CD4-positive, alpha-beta T cell treated with Interleukin-15 for 4 hours (primary cell): ENCODE measurements at regions not wholly inside any gene's neighbourhood (a gene's known extent, or its start where the extent isn't known, plus 50 kb on each side); places are given as distances from the start of the nearest gene placed in this dataset.

Experiments used
- DNase-seq: peaks from one replicate; pipeline ENCODE4 v3.0.0-alpha.2; 2020; ENCODE audit warnings: low spot score

DNA sequence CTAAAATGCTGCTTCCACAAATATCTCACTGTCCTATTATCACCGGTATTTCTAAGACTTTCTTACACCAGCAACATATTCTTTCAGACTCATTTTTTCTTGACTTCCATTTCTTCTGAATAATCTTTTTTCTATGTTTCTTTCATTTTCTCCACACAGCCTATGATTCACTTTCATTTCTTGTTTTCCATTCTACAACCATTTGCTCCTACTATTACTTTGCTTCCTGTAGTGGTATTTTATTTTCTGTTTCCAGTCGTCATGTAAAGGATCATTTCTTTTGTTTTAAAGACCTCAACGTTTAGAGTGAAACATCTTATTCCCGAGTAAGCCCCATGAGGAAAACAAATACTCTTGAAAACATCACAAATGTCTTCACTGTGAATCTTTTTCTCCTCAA lies 182.2 kb upstream of the MDGA2 start:
- DNase-seq: no peak

DNA sequence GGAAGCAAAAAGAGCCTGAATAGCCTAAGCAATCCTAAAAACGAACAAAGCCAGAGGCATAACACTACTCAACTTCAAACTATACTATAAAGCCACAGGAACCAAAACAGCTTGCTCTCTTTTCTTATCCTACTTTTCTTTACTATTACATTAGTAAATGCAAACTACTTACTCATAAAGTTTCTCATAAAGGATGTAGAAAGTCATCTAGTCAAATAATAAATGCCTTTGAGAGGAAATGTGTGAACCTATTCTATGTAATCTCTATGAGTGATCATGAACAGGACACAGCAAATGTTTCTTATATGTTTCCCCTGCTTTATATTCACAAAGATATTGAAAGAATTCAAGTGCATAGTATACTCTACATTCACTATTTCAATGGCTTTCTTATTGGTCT lies 176.9 kb upstream of the MDGA2 start:
- no peak for DNase-seq

DNA sequence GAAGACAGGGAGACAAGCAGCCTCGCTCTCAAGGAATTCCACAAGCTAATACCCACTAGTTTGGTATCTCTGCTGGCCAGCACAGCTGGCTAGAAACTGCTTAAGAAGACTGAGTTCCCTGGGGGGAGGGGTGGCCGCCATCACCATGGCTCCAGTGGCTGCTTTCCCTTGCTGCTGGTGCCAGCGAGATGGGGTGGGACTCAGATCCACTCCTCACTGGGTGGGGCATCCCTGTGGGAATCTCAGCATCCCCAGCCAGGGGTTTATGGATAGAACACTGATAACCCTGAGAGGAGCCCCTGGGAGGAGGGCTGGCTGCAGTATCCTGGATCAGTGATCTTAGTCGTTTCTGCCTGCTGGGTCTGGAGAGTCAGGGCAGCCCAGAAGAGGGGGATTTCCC lies 170.6 kb upstream of the MDGA2 start:
- no peak for DNase-seq

DNA sequence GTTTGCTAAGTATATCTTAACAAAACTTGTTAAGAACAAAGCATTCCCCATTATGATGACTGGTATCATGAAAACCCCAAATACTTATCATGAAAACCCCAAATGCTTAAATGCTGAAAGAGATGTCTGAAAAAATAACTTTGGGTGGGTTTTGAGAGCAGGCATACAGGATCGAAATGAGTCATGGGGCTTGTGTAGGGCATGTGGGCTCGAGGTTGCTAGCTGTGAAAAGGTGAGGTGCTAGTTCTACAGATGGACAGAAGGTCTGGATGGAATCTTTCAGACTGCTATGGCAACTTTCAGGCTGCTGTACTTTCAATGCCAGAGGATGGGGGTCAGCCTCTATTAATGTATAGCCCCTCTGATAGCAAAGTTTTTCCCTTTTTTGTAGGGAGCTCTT lies 167.8 kb upstream of the MDGA2 start:
- DNase-seq: no peak

DNA sequence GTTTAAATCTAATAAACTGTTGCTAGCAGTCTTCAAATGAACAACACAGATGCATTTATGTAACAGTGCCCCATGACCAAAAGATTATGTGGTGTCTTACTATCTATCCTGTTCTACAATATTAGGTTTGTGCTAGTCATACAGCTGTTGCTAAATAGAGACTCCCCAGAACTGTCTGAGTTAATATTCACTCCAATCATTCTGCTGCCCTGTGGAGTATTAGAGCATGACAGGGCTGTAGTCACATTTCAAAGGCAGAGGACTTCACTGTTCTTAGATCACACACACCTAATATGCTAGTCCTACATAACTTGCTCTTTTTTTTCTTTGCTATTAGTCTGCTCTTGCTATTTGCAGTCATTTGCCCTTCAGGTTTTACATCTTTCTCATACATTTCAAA lies 157.6 kb upstream of the MDGA2 start:
- DNase-seq: no peak

DNA sequence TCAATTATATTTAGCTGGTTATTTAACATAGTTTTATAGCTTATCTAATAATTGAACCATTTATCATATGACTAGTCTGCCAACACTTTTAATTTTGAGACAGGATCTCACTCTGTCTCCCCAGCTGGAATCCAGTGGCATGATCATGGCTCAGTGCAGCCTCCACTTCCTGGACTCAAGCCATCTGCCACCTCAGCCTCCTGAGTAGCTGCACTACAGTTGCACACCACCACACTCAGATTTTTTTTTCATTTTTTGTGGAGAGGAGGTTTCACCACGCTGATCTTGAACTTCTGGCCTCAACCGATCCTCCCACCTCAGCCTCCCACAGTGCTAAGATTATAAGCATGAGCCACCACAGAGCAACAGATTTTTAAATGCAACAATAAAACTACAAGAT lies 151.4 kb upstream of the MDGA2 start:
- DNase-seq: no peak

DNA sequence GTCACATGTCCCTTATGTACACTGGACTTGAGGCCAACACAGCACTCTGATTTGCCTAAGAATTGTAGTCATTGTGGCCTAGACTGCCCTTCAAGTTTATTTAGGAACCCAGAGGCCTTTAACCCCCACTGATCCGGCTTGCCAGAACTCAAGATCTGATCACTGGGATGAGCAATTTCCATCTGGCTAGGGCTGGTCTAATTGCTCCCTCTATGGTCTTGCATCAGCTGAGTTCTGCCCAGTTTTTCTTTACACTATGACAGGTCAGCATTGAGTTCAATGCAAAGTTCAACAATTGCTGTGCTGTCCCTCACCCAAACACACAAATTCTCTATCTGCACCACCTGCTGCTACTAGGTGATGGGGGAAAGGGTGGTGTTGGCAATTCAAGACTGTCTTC lies 146.9 kb upstream of the MDGA2 start:
- DNase-seq: no peak

DNA sequence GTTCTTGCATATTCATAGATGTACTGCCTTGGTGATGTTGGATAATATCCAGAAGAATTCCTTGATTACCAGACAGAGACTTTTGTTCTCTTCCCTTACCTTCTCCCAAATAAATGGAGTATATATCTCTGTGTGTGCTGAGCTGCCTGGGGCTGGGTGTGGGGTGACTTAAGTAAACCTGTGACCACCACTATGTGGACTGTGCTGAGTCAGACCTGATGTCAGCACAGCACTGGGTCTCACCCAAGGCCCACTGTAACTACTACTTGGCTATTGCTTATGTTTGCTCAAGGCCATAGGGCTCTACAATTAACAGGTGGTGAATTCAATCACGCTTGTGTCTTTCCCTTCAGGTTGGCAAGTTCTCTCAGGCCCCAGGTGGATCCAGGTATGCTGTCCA lies 145.7 kb upstream of the MDGA2 start:
- no peak for DNase-seq

DNA sequence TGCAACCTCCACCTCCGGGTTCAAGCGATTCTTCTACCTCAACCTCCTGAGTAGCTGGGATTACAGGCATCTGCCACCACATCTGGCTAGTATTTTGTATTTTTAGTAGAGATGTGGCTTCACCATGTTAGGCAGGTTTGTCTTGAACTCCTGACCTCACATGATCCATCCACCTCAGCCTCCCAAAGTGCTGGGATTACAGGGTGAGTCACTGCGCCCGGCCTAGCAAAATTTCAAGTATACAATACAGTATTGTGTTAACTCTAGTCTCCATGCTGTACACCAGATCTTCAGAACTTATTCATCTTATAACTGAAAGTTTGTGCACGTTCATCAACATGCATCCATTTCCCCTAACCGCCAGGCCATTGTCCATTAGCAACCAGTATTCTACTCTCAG lies 115.1 kb upstream of the MDGA2 start:
- DNase-seq: no peak

DNA sequence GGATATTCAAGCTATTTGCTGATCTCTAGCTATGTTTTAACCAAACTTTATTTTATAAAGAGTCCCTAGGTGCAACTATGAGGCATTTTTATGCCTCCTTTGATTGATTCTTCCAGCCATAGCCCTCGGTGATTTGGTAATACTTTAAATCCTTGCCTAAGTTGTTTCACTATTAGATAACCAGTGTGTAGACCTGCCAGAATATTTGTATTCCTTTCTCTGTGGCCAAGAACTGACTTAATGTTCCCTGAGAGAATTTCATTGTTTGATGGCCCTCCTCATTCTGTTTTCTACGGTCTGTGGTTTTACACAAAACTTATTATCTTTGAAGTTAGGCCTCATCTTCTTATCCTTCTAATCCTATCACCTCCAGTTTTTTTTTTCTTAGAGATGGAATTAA lies 109.7 kb upstream of the MDGA2 start:
- no peak for DNase-seq

DNA sequence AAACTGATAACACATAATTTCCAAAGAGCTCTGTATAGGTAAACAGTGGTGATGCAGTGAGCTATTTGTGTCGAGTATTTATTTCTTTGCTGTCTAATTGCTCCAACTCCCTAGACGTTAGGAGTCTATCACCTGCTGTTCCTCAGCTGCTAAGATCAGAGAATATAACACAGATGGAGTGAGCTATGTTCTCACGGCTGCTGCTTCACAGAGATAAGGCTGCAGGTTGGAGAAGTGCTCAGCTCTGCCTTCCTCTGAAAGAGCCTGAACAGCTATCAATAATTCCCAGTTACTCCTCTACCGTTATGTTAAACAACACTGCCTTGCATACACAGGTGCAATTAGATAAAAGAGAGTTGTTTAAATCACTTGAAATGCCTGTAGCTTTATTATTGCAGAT lies 103.2 kb upstream of the MDGA2 start:
- DNase-seq: no peak

DNA sequence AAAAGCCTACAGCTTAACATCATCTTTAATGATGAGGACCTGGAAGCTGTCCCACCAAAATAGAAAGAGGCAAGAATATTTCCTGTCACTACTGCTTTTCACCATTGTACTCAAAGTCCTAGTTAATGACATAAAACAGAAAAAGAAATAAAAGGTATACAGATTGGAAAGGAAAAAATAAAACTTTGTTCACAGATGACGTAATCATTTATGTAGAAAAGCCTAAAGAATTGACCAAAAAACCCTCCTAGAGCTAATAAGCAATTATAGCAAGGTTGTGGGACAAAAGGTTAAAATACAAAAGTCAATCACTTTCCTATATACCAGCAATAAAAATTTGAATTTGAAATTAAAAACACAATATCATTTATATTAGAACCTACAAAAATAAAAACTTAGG lies 97.2 kb upstream of the MDGA2 start:
- DNase-seq: no peak

DNA sequence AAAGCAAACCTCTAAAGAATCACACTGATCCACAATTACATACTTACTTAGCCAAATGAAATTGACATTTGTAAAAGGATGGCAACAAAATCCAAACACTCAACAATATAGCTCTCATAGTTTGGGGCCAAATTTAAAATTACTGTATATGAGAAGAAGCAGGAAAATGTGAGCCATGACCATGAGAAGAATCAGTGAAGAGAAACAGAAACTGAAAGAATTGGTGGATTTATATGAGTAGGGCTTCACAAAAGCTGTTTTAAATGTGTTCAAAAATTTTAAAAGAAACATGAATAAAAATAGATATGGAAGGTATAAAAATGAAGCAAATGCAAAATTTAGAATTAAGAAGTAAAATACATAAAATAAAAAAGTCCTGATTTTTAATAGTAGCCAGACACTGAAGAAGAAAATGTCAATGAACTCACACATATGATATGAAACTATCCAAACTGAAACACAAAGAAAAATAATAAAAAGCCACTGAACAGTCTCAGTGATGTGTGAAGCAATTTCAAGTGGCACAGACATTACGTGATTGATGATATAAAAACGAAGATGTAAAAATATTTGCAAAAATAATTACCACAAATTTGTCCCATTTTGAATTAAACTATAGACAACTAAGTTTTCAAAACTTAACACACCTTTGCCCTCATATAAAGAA lies 87.9 kb upstream of the MDGA2 start:
- no peak for DNase-seq

DNA sequence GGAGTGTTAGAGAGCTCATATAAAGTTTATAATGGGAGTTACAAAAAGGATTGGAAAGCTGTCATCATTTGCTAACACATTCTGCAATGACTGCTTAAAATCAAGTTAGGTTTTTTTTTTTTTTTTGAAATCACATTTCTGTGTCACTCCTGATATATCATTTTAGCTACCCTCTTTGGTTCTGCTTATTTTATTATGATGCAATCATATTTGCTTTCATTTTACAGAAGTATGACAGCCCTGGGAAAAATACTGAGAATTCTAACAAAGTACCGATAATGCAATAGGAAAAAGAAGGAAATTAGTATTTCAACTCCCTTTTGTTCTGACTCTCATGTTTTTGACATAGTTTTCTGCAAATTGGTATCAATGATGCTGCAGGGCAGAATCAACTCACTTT lies 71.6 kb upstream of the MDGA2 start:
- no peak for DNase-seq

DNA sequence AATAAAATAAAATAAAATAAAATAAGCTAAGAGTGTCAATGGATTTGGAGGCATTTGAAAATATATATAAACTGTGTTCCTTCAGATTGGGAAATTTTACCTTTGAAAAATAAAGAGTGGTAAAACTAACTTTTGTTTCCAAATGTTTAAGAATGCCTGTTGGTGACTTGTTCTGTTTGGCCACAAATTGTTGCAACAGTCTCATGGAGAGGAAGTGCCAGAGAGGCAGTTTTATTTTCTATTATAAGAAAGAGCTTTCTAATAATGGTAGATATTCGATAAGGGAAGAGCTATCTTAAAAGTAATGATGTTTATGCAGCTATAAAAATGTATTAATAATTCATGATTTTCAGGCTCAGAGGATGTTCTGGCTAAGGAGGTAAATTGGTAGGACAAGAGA lies 68.8 kb upstream of the MDGA2 start:
- DNase-seq: no peak

DNA sequence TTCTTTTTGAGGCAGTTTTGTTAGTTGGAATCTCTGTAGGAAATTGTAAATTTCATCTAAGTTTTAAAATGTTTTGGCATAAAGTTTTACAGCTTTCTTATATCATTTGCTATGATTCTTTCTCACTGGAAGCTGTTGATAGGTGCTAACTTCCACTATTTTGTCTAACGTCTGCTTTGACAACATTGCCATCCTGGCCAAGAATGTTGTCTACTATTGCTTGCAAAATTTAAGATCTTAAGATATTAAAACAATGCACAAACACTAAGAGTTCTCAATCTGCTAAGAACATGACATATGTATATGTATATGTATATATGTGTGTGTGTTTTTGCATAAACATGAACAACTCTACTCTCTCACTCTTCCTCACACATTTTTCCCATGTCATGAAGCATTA lies 64.1 kb upstream of the MDGA2 start:
- no peak for DNase-seq

DNA sequence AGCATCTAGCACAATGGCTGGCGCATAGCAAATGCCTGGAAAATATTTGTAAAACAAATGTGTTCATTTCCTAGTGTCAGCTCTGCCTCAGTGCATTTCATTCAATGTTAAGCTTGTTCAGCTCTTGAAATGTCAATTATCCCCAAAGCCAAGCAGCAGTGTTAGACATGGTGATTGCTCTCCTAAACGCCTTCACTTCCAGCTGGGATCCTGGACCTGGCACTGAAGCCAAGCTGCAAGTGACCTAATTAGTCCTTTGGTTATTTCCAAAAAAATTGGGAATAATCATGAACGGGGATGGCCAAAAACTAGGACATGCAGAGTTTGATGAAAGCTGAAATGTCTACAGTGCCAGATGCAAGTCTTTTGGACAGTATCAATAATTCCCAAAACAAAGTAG lies 54.9 kb upstream of the MDGA2 start:
- no peak for DNase-seq
